Adipose tissue (tissue), 3 donors: ENCODE measurements at regions not wholly inside any gene's neighbourhood (a gene's known extent, or its start where the extent isn't known, plus 50 kb on each side); places are given as distances from the start of the nearest gene placed in this dataset.
"Not testable (repeated sequence)": the region's sequence is repeated elsewhere in the genome, so short reads cannot be mapped to it uniquely, and the experiment has no call there.

Experiments used
- H3K27ac ChIP-seq: one replicate; pipeline ENCODE4 v1.5.1; 2013; ENCODE audit warnings: low read depth, low read length
- WGBS, 3 donors: extraction: QIAGEN DNeasy Blood & Tissue Kit; methylation state at CpG; one replicate each; pipeline ENCODE4 v1.1.7; 2013; 5-methylcytosine and 5-hydroxymethylcytosine counted together
- donor health status: healthy with polysubstance abuse.
- donor health status: Bipolar disorder and iron deficiency.
- donor health status: healthy.

GRCh38 chr1:29695803-29696202 lies 459.5 kb downstream of the PTPRU start:
- no peak overlapping the region for H3K27ac ChIP-seq
- 62 to 77% (median 75%) methylated on average over 5 of the region's 5 CpGs for WGBS, 3 donors

- 63 to 76% (median 75%) methylated on average over 2 to 3 of the region's 3 CpGs for WGBS, 3 donors
- no peak overlapping the region for H3K27ac ChIP-seq
Measured at GRCh38 chr1:29695036-29695435, 458.7 kb downstream of the PTPRU start.

GRCh38 chr1:29691499-29691898 lies 455.2 kb downstream of the PTPRU start:
- WGBS, 3 donors = 60 to 84% (median 82%) methylated on average over 5 of the region's 5 CpGs
- H3K27ac ChIP-seq = no peak overlapping the region

GRCh38 chr1:29690156-29690555 lies 453.8 kb downstream of the PTPRU start:
- no peak overlapping the region for H3K27ac ChIP-seq
- WGBS, 3 donors = 57 to 61% (median 58%) methylated on average over 9 of the region's 9 CpGs

- 59 to 74% (median 69%) methylated on average over 11 to 13 of the region's 13 CpGs for WGBS, 3 donors
- no peak overlapping the region for H3K27ac ChIP-seq
Measured at GRCh38 chr1:29689372-29690030, 453.2 kb downstream of the PTPRU start.

- WGBS, 3 donors = 40 to 52% (median 44%) methylated on average over 14 of the region's 14 CpGs
- H3K27ac ChIP-seq = no peak overlapping the region
Measured at GRCh38 chr1:29688471-29689365, 452.4 kb downstream of the PTPRU start.

- WGBS, 3 donors = 68 to 74% (median 71%) methylated on average over 4 of the region's 4 CpGs
- no peak overlapping the region for H3K27ac ChIP-seq
Measured at GRCh38 chr1:29687601-29688244, 451.4 kb downstream of the PTPRU start.

- no peak overlapping the region for H3K27ac ChIP-seq
- 61 to 73% (median 70%) methylated on average over 3 of the region's 3 CpGs for WGBS, 3 donors
Measured at GRCh38 chr1:29687166-29687565, 450.8 kb downstream of the PTPRU start.

GRCh38 chr1:29686012-29686930 lies 449.9 kb downstream of the PTPRU start:
- no peak overlapping the region for H3K27ac ChIP-seq
- 72 to 76% (median 73%) methylated on average over 22 of the region's 22 CpGs for WGBS, 3 donors

GRCh38 chr1:29685387-29685786 lies 449.1 kb downstream of the PTPRU start:
- WGBS, 3 donors = 50 to 75% (median 73%) methylated on average over 3 of the region's 3 CpGs
- H3K27ac ChIP-seq = no peak overlapping the region

- WGBS, 3 donors = 78 to 92% (median 88%) methylated on average over 8 of the region's 8 CpGs
- no peak overlapping the region for H3K27ac ChIP-seq
Measured at GRCh38 chr1:29684141-29684540, 447.8 kb downstream of the PTPRU start.

GRCh38 chr1:29683472-29683871 lies 447.1 kb downstream of the PTPRU start:
- 69 to 93% (median 92%) methylated on average over 5 of the region's 5 CpGs for WGBS, 3 donors
- no peak overlapping the region for H3K27ac ChIP-seq

- 15 to 25% (median 19%) methylated on average over 3 of the region's 3 CpGs for WGBS, 3 donors
Measured at GRCh38 chr1:29682919-29683295, 446.6 kb downstream of the PTPRU start.

GRCh38 chr1:29682171-29682918 lies 446.0 kb downstream of the PTPRU start:
- no peak overlapping the region for H3K27ac ChIP-seq
- WGBS, 3 donors = 39 to 53% (median 52%) methylated on average over 10 of the region's 10 CpGs

More at GRCh38 chr1:29682919-29683295, 446.6 kb downstream of the PTPRU start:
- H3K27ac ChIP-seq = no peak overlapping the region

- H3K27ac ChIP-seq = not testable (repeated sequence)
- 67 to 71% (median 71%) methylated on average over 5 to 6 of the region's 6 CpGs for WGBS, 3 donors
Measured at GRCh38 chr1:29681416-29681815, 445.1 kb downstream of the PTPRU start.

- H3K27ac ChIP-seq = no peak overlapping the region
- 82 to 92% (median 91%) methylated on average over 11 of the region's 11 CpGs for WGBS, 3 donors
Measured at GRCh38 chr1:29679828-29680558, 443.7 kb downstream of the PTPRU start.

- 82 to 90% (median 89%) methylated on average over 5 of the region's 5 CpGs for WGBS, 3 donors
- no peak overlapping the region for H3K27ac ChIP-seq
Measured at GRCh38 chr1:29679316-29679715, 443.0 kb downstream of the PTPRU start.
